IMR-90 (cell line): ENCODE measurements at regions not wholly inside any gene's neighbourhood (a gene's known extent, or its start where the extent isn't known, plus 50 kb on each side); places are given as distances from the start of the nearest gene placed in this dataset.

Experiments
- ATAC-seq: fragments of 200-7000 bp; cut with Tn5 transposase; 2 replicates; pipeline ENCODE4 v1.9.1; 2020; ENCODE audit warnings: low read depth, mild to moderate bottlenecking, moderate library complexity
- BruUV-seq: library from RNA; stranded (reverse); fragments of 400-500 nt; replicated peaks from 2 replicates; lab custom pipeline; 2021; lab: Mats Ljungman, UMichigan
- CTCF ChIA-PET: fragments of 300-600 bp; formaldehyde crosslinking; extraction: SDS; loops from one replicate; lab custom pipeline; 2021; ENCODE audit warnings: antibody characterized with exemption; lab: Yijun Ruan, JAX
- POLR2A ChIA-PET: fragments of 300-600 bp; sonication (Branson Sonifier 250); formaldehyde crosslinking; loops from one replicate; lab custom pipeline; 2022; ENCODE audit warnings: antibody characterized with exemption; ENCODE audit not compliant: unreplicated experiment; lab: Charles Lee
- DNase-seq: peaks from one replicate; pipeline ENCODE4 v3.0.0; 2013
- H2AFZ ChIP-seq: replicated peaks from 2 replicates; pipeline ENCODE3; 2013; ENCODE audit warnings: low read length, mild to moderate bottlenecking; ENCODE audit not compliant: poor library complexity
- H2AK5ac ChIP-seq: 2 replicates; pipeline ENCODE4 v1.6.1; 2013; ENCODE audit warnings: low read depth, low read length, inconsistent platforms
- H2AK9ac ChIP-seq: replicated peaks from 2 replicates; pipeline ENCODE3; 2013; ENCODE audit warnings: mild to moderate bottlenecking, low read depth, low read length, moderate library complexity; ENCODE audit not compliant: poor library complexity
- H2BK120ac ChIP-seq: 2 replicates; pipeline ENCODE4 v1.6.1; 2013; ENCODE audit warnings: low read depth, low read length, inconsistent platforms
- H2BK15ac ChIP-seq: 3 replicates; pipeline ENCODE4 v1.6.1; 2013; ENCODE audit warnings: low read depth, low read length, inconsistent platforms
- H2BK20ac ChIP-seq: 2 replicates; pipeline ENCODE4 v1.6.1; 2013; ENCODE audit warnings: low read depth, mild to moderate bottlenecking, inconsistent platforms, low read length, moderate library complexity
- H2BK5ac ChIP-seq: 2 replicates; pipeline ENCODE4 v1.6.1; 2013; ENCODE audit warnings: mild to moderate bottlenecking, low read depth, low read length, inconsistent platforms; ENCODE audit not compliant: poor library complexity, severe bottlenecking
- H3K14ac ChIP-seq: replicated peaks from 2 replicates; pipeline ENCODE4 v1.6.1; 2013; ENCODE audit warnings: low read depth, low read length, inconsistent platforms
- H3K18ac ChIP-seq: 2 replicates; pipeline ENCODE4 v1.6.1; 2013; ENCODE audit warnings: low read depth, low read length, control low read depth
- H3K23ac ChIP-seq: 2 replicates; pipeline ENCODE4 v1.6.1; 2013; ENCODE audit warnings: low read depth, low read length, inconsistent platforms
- H3K27ac ChIP-seq: 2 replicates; pipeline ENCODE4 v1.5.1; 2013; ENCODE audit warnings: mild to moderate bottlenecking, control low read depth, low read length; ENCODE audit not compliant: insufficient read depth
- H3K27me3 ChIP-seq: 2 replicates; pipeline ENCODE4 v1.6.1; 2013; ENCODE audit warnings: low read length; ENCODE audit not compliant: control insufficient read depth, insufficient read depth
- H3K36me3 ChIP-seq: 2 replicates; pipeline ENCODE4 v1.6.1; 2013; ENCODE audit warnings: low read length, mixed read lengths; ENCODE audit not compliant: control insufficient read depth, insufficient read depth
- H3K4ac ChIP-seq: 2 replicates; pipeline ENCODE4 v1.6.1; 2013; ENCODE audit warnings: low read depth, low read length, inconsistent platforms
- H3K4me1 ChIP-seq: 2 replicates; pipeline ENCODE4 v1.6.1; 2013; ENCODE audit warnings: low read length, mixed read lengths; ENCODE audit not compliant: control insufficient read depth, insufficient read depth
- H3K4me2 ChIP-seq: 2 replicates; pipeline ENCODE4 v1.6.1; 2013; ENCODE audit warnings: low read depth, mild to moderate bottlenecking, control low read depth, low read length, moderate library complexity
- H3K4me3 ChIP-seq: 2 replicates; pipeline ENCODE4 v1.5.1; 2013; ENCODE audit warnings: low read depth, mild to moderate bottlenecking, control low read depth, low read length, moderate library complexity; ENCODE audit not compliant: insufficient read depth
- H3K56ac ChIP-seq: 2 replicates; pipeline ENCODE4 v1.6.1; 2013; ENCODE audit warnings: low read length, inconsistent platforms; ENCODE audit not compliant: insufficient read depth; ENCODE audit errors: extremely low read depth
- H3K79me1 ChIP-seq, 2 experiments: 2 replicates each; pipeline ENCODE4 v1.6.1; 2013; ENCODE audit warnings: low read length in 2 of 2, inconsistent platforms in 1 of 2, low read depth in 1 of 2
- H3K9ac ChIP-seq: 2 replicates; pipeline ENCODE4 v1.6.1; 2013; ENCODE audit warnings: low read depth, low read length, control low read depth
- H3K9me1 ChIP-seq: 2 replicates; pipeline ENCODE4 v1.6.1; 2013; ENCODE audit warnings: low read length, inconsistent platforms; ENCODE audit not compliant: insufficient read depth
- H3K9me3 ChIP-seq: 2 replicates; pipeline ENCODE4 v1.6.1; 2013; ENCODE audit warnings: low read length; ENCODE audit not compliant: control insufficient read depth, insufficient read depth
- H4K20me1 ChIP-seq: 2 replicates; pipeline ENCODE4 v1.6.1; 2013; ENCODE audit warnings: low read length, inconsistent platforms; ENCODE audit not compliant: insufficient read depth
- H4K5ac ChIP-seq: 2 replicates; pipeline ENCODE4 v1.6.1; 2013; ENCODE audit warnings: mild to moderate bottlenecking, low read depth, low read length, control low read depth
- H4K8ac ChIP-seq, 2 experiments: 2 replicates each; pipeline ENCODE4 v1.6.1; 2013; ENCODE audit warnings: low read depth in 2 of 2, low read length in 2 of 2, control low read depth in 1 of 2, inconsistent platforms in 1 of 2
- H4K91ac ChIP-seq: 2 replicates; pipeline ENCODE4 v1.6.1; 2013; ENCODE audit warnings: low read depth, low read length, inconsistent platforms; ENCODE audit not compliant: insufficient read depth
- BHLHE40 ChIP-seq: fragments of 150-350 bp; IDR thresholded peaks from 2 replicates; pipeline ENCODE4 v1.6.1; 2016; ENCODE audit warnings: mild to moderate bottlenecking, low read depth, low read length
- CHD1 ChIP-seq: IDR thresholded peaks from 2 replicates; pipeline ENCODE4 v1.6.1; 2012; ENCODE audit warnings: low read depth, low read length, improper control_type of control experiment
- FOS ChIP-seq: fragments of 150-350 bp; IDR thresholded peaks from 2 replicates; pipeline ENCODE4 v1.6.1; 2016; ENCODE audit warnings: low read depth, low read length
- MAFK ChIP-seq: IDR thresholded peaks from 2 replicates; pipeline ENCODE4 v1.6.1; 2012; ENCODE audit warnings: low read depth, low read length, improper control_type of control experiment
- MAZ ChIP-seq: IDR thresholded peaks from 2 replicates; pipeline ENCODE4 v1.6.1; 2012; ENCODE audit warnings: low read depth, mild to moderate bottlenecking, low read length, improper control_type of control experiment, moderate library complexity, borderline replicate concordance
- MXI1 ChIP-seq: IDR thresholded peaks from 2 replicates; pipeline ENCODE4 v1.6.1; 2012; ENCODE audit warnings: low read depth, mild to moderate bottlenecking, low read length, moderate library complexity, borderline replicate concordance
- NFE2L2 ChIP-seq: fragments of 150-350 bp; IDR thresholded peaks from 2 replicates; pipeline ENCODE4 v1.6.1; 2016; ENCODE audit warnings: low read depth, mild to moderate bottlenecking, low read length
- POLR2A ChIP-seq: IDR thresholded peaks from 2 replicates; pipeline ENCODE4 v1.6.1; 2012; ENCODE audit warnings: mild to moderate bottlenecking, low read depth, low read length
- RFX5 ChIP-seq: IDR thresholded peaks from 2 replicates; pipeline ENCODE4 v1.8.0; 2012; ENCODE audit warnings: low read depth, mild to moderate bottlenecking, low read length, moderate library complexity
- WGBS, 2 experiments: methylation state at CpG; one replicate each; pipeline versions ENCODE4 v1.1.5 to v1.1.7; 2013; ENCODE audit warnings: missing lambda C conversion rate in 2 of 2; ENCODE audit not compliant: insufficient read length in 1 of 2; ENCODE audit errors: extremely low coverage in 2 of 2; 5-methylcytosine and 5-hydroxymethylcytosine counted together
- dilution Hi-C: fragments of 300-500 bp; cut with HindIII; formaldehyde crosslinking; loops from one replicate; pipeline ENCODE4 v1.14.3; 2018; ENCODE audit warnings: low sequenced_read_pairs; ENCODE audit not compliant: unreplicated experiment
- in situ Hi-C: fragments of 300-500 bp; cut with MboI; formaldehyde crosslinking; loops from 3 replicates; pipeline ENCODE4 v1.14.3; 2019; ENCODE audit warnings: low sequenced_read_pairs, inconsistent platforms, mixed read lengths
- intact Hi-C: fragments of 100-400 bp; cut with micrococcal nuclease; formaldehyde crosslinking; loops from 2 replicates; pipeline ENCODE4 v1.10.0; 2022
- TF ChIP-seq, protein P1 (sequence below): conservative IDR thresholded peaks from 2 replicates; pipeline ENCODE4 v1.5.1; 2012; ENCODE audit warnings: mild to moderate bottlenecking, low read depth, low read length, improper control_type of control experiment
- TF ChIP-seq, protein P2 (sequence below): fragments of 150-350 bp; IDR thresholded peaks from 2 replicates; pipeline ENCODE4 v1.6.1; 2017; ENCODE audit warnings: mild to moderate bottlenecking, antibody characterized with exemption, low read length, low read depth

DNA sequence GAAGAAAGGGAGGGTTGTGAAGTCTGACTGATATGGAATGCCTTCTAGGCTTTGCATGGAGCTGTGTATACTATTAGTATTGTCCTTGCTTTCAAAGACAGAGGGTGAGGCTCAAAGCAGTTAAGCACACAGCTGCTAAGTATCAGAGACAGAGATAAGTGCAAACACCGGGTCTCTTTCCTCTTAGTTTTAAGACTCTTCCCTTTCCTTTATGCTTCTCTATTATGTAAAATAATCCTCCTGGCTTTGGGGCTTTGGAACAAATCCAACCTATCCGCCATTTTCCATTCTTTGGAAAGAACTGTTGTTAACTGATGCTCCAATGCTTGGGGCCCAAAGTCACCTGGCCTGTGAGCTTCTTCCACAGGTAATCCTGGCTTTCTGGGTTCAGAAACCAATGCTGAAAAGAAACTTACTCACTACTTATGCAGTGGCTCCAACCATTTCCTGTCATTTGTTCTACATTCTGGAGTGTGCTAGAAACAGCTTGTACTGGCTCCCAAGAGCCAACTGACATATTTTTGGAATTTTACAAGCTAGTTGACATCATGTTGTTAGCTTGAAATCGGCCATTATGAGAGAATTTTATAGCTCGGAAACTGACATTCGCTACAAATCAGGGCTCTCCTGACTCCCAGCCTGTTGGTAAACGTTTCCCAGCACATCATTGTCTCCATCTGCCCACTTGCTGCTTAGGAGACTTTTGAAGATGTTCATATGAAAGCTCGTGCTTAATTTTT lies 67.5 kb downstream of the DNTTIP2 start:
- H2AFZ ChIP-seq, result peak overlapping the region; percentile 54
- H3K4me3 ChIP-seq, result no peak overlapping the region
- ChIA-PET POLR2A (no interaction called here), CTCF (interaction anchor here (0.8 to 1.5 kb wide), 4 partner anchors 10 to 182 kb away, joined by 3 to 5 read pairs (median 3); no protein-coding TSS in a partner anchor)
- H3K14ac ChIP-seq, result peak overlapping the region; percentile 38
- dilution Hi-C loops (no loop called here), in situ Hi-C loops (no loop called here), intact Hi-C loops (no loop called here)
- peak overlapping the region; percentile 68 for H2BK20ac ChIP-seq
- H4K91ac ChIP-seq, result peak overlapping the region; percentile 41; the same call in 1 of the 2 replicates
- peak overlapping the region; percentile 37 for H3K4ac ChIP-seq
- H2BK15ac ChIP-seq, result peak overlapping the region; percentile 62; the same call in 2 of the 3 replicates
- H2BK120ac ChIP-seq, result peak overlapping the region; percentile 44; the same call in 1 of the 2 replicates
- 0 out of 2 replicates have a peak, but pooled peaks cover 3% of the 10 kb centered on the region for H4K20me1 ChIP-seq
- TF ChIP-seq BHLHE40, result no peak
- TF ChIP-seq NFE2L2, result no peak
- TF ChIP-seq, protein P1, sequence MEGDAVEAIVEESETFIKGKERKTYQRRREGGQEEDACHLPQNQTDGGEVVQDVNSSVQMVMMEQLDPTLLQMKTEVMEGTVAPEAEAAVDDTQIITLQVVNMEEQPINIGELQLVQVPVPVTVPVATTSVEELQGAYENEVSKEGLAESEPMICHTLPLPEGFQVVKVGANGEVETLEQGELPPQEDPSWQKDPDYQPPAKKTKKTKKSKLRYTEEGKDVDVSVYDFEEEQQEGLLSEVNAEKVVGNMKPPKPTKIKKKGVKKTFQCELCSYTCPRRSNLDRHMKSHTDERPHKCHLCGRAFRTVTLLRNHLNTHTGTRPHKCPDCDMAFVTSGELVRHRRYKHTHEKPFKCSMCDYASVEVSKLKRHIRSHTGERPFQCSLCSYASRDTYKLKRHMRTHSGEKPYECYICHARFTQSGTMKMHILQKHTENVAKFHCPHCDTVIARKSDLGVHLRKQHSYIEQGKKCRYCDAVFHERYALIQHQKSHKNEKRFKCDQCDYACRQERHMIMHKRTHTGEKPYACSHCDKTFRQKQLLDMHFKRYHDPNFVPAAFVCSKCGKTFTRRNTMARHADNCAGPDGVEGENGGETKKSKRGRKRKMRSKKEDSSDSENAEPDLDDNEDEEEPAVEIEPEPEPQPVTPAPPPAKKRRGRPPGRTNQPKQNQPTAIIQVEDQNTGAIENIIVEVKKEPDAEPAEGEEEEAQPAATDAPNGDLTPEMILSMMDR, result no peak
- TF ChIP-seq POLR2A, result no peak
- TF ChIP-seq FOS, result no peak
- no peak for TF ChIP-seq MAFK
- no peak for TF ChIP-seq MXI1
- TF ChIP-seq CHD1, result no peak
- no peak for TF ChIP-seq MAZ
- TF ChIP-seq, protein P2, sequence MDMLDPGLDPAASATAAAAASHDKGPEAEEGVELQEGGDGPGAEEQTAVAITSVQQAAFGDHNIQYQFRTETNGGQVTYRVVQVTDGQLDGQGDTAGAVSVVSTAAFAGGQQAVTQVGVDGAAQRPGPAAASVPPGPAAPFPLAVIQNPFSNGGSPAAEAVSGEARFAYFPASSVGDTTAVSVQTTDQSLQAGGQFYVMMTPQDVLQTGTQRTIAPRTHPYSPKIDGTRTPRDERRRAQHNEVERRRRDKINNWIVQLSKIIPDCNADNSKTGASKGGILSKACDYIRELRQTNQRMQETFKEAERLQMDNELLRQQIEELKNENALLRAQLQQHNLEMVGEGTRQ, result no peak
- no peak for TF ChIP-seq RFX5
- H3K9me3 ChIP-seq, result no peaks in the 10 kb centered on the region
- H3K79me1 ChIP-seq, result peaks cover 0 to 11% of the 10 kb centered on the region in 2 experiments; a peak in 1 of 4 replicates
- no peak overlapping the region for H3K27ac ChIP-seq
- peak; percentile 26 for DNase-seq
- H4K8ac ChIP-seq, result peak overlapping the region in 1 of 2 experiments; percentile 45; a peak in 2 of 4 replicates
- no peaks in the 10 kb centered on the region for H3K27me3 ChIP-seq
- H3K18ac ChIP-seq, result no peak overlapping the region; the same call in 1 of the 2 replicates
- no peak overlapping the region for H2AK9ac ChIP-seq
- no peaks in the 10 kb centered on the region for H3K36me3 ChIP-seq
- no TSS peak for BruUV-seq
- H2AK5ac ChIP-seq, result peak overlapping the region; percentile 84; the same call in 1 of the 2 replicates
- no peak overlapping the region for H3K4me2 ChIP-seq
- H3K4me1 ChIP-seq, result peaks cover 4% of the 10 kb centered on the region
- H3K56ac ChIP-seq, result no peak overlapping the region
- H2BK5ac ChIP-seq, result peak overlapping the region; percentile 56
- ATAC-seq, result no peak
- no peak overlapping the region for H3K9ac ChIP-seq
- H3K9me1 ChIP-seq, result peaks cover 8% of the 10 kb centered on the region
- peak overlapping the region; percentile 62; the same call in 1 of the 2 replicates for H4K5ac ChIP-seq
- peak overlapping the region; percentile 12; the same call in 1 of the 2 replicates for H3K23ac ChIP-seq
- 57% methylated on average over 1 of the region's 7 CpGs; no CpG with 5 or more reads in 1 of the 2 experiments for WGBS, 2 experiments
